ENCODE measurements at regions not wholly inside any gene's neighbourhood (a gene's known extent, or its start where the extent isn't known, plus 50 kb on each side); places are given as distances from the start of the nearest gene placed in this dataset.

DNA sequence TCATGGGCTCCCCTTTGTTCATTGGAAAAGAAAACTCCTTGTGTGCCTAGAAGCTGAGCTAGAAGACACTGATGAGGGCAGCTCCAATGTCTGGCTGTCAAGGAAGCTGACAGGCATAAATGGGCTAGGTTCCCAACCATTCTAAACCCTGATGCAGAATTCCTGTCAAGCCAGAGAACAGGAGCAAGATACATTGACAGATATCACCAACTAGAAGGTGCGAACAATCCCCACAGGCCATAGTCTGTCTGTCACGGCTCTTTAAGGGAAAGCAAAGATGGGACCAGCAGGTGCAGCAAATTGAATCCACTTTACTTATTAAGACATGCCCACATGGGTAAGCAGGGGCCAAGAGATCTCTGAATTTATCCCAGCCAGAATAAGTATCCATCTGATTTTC lies 617.9 kb upstream of the POT1 start:
- DNase-seq: no peak

DNA sequence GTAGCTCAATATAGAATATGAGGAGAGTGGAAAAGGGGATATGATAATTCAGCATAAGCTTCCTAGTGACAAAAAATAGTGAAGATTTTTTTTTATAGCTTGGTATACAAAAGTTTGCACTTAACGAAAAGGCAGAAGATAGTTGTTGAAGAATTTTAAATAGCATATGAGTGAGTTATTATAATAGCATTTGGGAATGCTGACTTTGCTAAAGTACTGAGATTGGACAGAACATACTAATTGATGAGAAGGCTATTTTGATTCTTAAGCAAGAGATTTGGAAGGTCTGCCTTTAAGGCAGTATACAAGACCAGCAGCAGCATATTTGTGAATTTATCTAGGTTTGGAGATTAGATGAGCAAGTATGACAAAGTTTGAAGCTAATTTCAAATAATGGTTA lies 600.9 kb upstream of the POT1 start:
- no peak for DNase-seq

DNA sequence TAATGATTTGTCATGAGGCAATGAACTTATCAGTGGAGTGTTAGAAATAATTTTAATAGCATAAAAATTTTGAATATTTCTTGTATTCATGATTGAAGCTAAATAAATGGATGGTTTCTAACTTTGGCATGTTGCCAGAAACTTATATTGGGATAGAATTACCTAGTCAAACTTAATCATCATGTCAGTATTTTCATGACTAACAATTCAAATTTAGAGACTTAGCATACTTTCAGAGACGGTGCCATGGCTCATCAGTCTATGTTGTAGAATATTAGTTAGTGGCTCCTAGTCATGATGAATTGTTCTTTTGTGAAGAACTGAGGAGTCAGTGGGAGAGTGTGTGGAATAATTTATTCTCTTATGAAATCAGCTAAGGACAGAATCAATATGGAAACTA lies 599.6 kb upstream of the POT1 start:
- no peak for DNase-seq

DNA sequence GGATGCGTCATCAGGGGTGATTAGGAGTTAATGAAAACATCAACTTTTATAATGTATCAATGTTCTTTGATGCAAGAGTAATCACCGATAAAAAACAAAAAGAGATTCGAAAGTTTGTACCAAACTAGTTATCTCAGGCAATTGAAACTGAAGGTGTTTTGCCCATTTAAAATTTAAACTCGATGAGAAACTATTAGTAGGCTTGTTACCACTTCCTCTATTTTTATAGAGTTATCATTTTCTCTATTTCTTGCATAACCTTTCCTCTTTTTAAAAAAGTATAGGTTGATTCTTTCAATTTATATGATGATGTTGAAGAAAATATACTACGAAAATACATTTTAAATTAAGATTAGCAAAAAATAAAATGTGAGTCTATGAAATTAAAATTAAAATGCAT lies 597.3 kb upstream of the POT1 start:
- DNase-seq: no peak

DNA sequence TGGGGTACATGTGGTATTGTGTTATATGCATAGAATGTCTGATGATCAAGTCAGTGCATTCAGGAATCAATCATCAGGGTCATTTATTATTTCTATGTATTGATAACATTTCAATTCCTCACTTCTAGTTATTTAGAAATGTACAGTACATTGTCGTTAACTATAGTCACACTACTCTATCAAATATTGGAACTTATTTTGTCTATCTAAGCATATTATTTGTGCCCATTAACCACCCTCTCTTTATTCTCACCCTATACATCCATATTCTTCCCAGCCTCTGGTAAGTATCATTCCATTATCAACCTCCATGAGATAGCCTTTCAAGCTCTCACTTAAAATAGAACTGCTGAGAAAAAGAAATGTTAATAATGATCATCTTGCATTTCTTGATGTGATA lies 596.5 kb upstream of the POT1 start:
- no peak for DNase-seq

DNA sequence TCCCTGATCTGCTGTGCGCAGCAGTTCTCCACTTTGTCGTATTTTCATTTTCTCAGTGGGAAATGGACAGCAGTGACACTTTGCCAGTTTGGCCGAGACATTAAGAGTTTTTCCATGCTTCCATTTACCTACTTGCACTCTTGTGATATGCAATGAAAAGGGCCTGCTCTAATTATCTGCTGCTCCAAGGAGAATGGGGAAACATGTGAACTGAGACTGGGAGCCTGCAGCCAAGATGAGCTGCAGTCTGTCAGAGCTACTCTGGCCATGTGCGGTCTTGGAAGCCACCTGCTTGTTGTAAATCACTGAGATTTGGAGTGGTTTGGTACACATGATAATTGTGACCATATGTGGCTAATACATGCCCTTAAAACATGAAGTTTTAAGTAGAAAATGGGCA lies 586.6 kb upstream of the POT1 start:
- peak; percentile 87 for DNase-seq

DNA sequence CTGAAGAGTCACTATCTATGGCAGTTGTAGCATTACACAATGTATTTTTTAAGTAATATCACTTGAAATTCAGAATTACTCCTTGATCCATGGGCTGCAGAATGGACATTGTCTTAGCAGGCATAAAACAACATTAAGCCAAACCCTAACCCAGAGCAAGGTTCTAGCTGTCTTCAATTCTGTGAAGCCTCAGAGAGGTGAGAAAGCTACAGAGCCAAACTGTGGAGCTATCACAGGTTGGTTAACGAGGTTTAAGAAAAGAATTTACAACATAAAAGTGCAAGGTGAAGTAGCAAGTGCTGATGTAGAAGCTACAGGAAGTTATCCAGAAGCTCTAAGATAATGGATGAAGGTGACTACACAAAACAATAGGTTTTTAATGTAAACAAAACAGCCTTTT lies 582.7 kb upstream of the POT1 start:
- no peak for DNase-seq

DNA sequence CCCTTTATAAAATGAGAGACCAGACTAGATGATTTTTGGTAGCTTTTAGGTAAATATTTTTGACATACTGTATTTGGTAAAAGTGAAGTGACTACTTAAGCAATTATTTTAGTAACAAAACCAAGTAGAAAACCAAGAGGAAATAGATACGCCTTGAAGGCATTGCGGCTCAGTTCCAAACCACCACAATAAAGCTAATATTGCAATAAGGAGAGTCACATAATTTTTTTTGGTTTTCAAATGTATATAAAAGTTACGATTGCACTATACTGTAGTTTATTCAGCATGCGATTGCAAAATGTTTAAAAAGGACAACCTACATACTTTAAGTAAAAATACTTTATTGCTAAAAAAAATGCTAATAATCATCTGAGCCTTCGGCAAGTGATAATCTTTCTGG lies 581.7 kb upstream of the POT1 start:
- DNase-seq: no peak

DNA sequence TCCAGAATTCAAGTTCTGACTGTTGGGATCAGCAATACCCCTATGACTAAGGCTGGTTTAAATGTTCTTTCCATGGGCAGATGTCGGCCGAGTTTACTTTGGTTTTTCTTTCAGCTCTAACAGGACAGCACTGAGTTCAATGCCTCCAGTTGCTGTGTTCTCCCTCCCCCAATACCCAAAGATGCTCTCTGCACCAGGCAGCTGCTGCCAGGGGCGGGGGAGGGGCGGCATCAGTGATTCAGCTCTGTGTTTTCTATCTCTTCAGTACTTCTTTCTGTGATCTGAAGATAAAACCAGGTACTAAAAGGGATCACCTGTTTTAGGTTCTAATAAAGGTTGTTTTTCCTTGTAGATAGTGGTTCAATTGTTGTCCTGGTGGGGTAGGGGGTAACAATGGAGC lies 576.7 kb upstream of the POT1 start:
- no peak for DNase-seq

DNA sequence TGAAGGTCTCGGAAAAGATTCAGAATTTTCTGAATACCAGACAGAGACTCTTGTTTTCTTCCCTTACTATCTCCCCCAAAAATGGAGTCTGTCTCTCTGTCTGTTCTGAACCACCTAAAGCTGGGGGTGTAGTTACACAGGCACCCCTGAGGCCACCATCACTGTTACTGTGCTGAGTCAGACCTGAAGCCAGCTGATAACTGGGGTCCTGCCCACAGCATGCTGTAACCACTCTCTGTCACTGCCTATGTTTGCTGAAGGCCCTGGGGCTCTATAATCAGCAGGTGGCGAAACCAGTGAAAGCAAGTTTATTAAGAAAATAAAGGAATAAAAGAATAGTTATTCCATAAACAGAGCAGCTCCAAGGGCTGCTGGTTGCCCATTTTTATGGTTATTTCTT lies 575.2 kb upstream of the POT1 start:
- DNase-seq: no peak

DNA sequence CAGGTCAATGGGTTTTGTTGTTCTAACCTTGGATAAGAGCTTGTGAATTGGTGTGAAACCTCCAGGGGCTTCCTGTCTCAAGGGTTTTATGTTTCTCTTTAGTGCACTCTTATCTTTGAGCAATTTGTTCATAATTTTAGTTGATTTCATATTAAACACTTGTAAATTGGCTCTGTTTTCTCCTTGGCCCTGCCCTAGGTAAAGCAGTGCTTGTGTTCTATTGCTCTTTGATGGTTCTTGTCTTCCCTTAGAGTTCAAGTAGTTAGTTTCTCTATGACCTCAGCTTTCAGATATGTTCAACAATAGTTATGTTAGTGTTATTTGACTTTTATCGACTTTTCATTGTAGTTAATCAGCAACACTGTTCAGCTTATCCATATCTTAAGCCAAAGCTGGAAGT lies 566.4 kb upstream of the POT1 start:
- no peak for DNase-seq

DNA sequence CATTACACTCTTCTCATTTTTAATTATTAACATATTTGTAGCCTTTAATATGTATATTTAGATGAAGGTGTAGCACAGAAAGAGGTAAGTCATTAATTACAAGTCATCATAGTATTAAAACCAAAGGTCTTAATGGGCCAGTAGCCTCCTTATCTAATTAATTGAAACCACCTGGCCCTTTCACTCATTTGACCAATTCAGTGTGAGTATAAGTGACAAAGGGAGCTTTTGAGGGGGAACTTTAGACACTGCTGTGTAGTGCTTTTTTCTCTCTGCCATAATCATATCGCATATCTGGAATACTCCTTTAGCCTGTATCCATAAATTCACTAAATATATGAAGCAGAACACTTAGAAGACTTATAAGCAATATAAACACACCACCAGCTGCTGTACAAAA lies 562.9 kb upstream of the POT1 start:
- no peak for DNase-seq

DNA sequence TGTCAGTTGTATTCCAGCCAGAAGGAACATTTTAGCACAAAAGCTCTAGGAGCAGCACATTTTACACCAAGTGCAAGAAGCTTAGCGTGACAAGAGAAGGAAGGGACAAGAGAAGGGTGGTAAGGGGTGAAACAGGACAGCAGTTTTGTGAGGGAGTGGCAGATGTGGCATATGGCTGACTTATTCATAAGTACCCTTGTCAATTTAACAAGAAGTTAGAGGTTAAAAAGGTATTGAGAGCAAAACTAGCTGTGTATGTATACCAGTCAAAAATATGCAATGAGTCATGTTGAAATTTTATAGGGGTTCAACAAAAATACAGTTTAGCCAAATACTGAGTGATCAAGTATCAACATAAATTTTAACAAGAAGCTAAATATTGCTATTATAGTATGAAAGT lies 561.5 kb upstream of the POT1 start:
- DNase-seq: no peak

DNA sequence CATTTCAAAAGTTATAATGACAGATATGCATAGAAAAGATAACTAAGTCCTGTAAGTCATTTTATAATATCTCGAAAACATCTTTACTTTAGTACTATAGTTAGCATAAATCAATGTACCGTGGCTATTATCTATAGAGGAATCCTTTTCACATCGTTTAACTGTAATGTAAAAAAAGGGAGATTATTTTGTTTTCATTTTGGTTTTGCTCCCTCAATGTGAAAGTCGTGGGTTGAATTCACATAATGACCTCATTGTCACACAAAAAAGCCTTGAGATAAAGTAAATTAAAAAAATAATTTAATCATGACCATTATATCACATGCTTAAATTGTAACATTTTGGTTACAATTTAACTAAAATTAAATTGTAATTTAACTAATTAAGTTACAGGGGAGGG lies 560.5 kb upstream of the POT1 start:
- no peak for DNase-seq

DNA sequence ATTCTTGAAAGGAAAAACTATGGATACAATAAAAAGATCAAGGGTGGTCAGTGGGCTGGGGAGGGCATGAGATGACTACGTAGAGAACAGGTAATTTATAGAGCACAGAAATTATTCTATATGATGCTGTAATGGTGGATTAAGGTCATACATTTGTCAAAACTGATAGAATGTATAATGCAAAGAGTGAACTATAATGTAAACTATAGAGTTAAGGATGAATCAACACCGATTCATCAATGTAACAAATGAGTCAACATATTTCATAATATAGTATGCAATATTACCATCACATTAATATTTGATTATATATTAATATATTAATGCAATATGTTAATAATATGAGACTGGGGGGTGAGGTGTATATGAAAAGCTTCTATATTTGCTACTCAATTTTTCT lies 555.6 kb upstream of the POT1 start:
- no peak for DNase-seq

DNA sequence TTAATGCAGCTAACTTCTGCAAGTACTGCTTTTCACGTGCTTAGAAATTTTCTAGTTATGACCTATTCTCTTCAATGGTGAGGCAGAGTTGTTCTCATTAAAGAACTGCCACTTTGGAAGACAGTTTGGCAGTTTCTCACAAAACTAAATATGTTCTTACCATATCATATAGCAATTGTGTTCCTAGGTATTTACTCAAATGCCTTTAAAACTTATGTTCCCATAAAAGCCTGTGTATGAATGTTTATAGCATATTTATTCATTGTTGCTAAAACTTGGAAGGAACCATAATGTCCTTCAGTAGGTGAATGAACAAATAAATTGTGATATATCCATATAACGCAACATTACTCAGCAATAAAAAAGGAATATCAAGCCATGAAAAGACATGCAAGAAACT lies 555.1 kb upstream of the POT1 start:
- DNase-seq: no peak

DNA sequence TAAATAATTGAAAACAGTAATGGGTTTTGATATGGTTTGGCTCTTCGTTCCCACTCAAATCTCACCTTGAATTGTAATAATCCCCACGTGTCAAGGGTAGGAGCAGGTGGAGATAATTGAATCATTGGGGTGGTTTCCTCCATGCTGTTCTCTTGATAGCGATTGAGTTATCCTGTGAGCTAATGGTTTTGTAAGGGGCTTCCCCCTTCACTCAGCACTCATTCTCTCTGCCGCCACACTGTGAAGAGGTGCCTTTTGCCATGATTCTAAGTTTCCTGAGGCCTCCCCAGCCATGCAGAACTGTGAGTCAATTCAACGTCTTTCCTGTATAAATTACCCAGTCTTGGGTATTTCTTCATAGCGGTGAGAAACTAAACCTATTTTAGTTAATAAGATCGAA lies 551.7 kb upstream of the POT1 start:
- no peak for DNase-seq

DNA sequence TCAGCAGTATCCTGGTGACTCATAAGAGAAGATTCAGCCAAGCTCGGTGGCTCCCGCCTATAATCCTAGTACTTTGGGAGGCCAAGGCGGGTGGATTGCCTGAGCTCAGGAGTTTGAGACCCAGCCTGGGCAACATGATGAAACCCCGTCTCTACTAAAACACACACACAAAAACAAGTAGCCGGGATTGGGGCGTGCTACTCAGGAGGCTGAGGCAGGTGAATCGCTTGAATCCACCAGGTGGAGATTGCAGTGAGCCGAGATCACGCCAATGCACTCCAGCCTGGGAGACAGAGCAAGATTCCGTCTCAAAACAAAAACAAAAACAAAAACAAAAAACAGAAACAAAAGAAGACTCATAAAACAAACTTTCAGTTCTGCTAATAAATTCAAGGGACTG lies 551.1 kb upstream of the POT1 start:
- no peak for DNase-seq

DNA sequence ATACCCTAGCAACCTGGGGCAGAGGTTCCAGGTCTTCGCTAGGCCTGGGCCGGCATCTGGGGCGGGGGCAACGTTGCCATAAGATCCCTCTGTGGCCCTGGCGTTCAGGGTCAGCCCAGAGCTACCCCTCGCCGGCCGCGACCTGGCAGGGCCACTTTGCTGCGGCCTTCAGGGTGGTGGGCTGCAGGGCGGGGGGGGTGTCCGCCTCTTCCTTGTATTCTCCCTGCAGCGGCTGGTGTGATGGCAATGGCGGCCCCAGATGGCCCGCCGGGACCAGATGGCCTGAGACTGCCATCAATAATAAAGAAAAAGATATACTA lies 539.2 kb upstream of the POT1 start:
- no peak for DNase-seq

DNA sequence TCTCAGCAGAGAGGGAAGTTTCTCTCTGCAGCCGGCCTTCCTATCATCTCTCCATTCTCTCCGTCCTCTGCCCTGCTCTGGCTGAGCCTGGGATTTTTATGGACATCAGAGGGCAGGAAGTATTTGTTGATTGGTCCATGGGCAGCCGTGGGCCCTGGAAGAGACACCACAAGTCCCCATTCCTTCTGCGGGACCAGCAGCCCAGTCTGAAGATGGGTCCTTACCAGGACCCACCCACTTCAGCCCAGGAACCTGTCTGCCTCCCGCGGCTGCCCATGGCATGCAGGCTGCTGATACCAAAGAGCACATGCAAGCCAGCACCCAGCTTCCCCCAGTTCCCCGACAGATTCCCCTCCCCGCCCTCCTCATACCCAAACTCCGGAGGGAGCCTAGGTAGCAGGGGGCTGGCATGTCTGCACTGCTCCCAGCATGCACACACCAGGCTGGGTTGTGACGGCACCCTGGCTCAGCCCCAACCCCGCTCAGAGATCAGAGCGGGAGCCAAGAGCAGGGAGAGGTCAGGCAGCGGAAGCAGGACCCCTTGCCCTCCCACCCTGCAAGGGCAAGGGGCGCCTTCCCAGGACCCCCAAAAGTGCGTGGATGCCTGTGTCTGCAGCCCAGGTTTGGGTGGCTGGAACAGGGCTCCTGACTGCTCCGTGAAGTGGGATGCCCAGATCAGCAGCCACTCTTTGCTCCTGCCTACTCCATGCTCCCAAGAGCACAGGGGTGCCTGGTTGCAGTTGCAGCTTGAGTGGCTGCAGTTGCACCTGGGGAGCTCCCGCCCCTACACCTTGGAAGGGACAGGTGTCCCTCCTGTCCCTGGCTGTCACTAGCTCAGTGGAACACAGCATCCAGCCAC lies 538.6 kb upstream of the POT1 start:
- DNase-seq: no peak

DNA sequence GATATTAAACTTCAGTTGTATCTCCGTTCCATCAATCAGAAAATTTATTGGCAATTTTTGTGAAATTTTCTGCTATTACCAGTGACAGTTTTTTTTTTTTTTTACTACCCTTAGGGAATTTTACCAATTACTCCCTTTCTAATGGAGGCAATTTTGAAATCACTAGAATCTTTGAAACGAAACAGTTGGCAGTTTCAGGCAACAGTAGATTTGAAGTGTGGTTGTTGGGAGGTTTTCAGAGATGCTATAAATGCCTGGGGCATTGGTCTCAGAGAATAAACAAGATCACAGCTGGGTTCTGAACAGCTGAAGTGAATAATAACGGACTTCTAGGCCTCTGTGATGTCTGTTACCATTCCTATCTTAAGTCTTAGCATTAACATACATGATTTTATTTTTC lies 535.9 kb upstream of the POT1 start:
- DNase-seq: no peak

DNA sequence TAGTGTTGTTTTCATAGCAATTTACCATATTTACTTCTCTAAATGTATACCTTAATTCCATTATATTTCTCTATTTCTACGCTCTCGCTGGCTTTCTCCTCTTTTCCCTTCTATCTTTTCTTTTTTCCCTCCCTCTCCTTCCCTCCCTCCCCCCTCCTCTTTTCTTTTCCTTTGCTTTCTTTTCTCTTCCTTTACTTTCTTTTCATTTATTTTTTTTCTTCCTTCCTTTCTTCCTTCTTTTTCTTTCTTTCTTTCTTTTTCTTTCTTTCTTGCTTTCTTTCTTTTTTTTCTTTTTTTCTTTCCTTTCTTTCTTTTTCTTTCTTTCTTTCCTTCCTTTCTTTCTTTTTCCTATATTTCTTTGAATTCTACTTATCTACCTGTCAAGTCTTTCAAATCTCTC lies 533.0 kb upstream of the POT1 start:
- DNase-seq: no peak

DNA sequence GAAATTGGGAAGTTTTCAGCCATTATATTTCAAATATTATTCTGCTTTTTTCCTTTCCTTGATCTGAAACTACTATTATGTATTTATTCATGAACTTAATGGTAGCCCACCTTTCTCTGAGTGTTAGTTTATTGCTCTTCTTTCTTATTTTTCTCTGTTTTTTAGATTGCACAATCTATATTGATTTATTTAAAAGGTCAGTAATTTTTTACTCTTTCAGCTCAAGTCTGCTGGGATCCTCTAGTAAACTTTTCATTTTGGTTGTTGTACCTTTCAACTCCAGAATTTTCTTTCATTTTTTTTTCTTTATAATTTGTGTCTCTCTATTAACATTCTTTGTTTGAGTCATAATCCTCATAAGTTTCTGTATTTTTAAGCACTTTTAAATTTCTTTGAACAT lies 529.4 kb upstream of the POT1 start:
- DNase-seq: no peak

DNA sequence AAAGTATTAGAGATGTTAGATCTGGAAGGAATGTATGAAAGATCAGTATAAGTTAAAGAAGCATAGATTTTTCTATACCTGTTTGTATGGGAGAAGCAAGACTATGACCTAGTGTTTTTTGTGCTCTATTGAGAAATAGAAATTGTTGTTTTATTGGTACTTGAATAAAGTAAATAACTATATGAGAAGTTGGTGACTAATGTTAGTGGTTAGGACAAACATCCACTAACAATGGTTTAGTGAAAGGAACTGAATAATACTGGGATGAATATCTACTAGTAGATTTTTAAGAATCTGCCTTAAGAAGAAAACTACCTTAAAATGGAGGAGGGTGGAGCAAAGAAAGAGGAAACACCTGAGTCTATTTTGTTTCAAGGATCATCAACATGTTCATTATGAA lies 521.1 kb upstream of the POT1 start:
- no peak for DNase-seq

DNA sequence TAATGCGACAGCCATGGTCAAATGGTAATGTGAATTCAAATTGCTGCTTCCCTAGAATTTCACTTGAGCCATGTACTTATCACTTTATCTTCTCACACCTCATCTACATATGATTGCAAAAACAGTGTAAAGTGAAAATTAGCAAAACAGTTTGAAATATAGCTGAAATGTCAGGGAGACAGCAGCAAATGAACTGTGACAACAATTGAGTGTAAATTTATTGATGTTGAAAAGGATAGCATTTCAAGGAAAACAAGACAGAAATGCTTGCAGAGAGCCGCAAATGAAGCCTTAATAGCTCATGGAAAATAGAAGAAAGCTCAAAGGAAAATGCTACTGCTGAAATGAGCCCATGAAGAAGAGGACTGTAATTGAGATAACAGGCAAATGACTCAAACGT lies 516.2 kb upstream of the POT1 start:
- DNase-seq: no peak

DNA sequence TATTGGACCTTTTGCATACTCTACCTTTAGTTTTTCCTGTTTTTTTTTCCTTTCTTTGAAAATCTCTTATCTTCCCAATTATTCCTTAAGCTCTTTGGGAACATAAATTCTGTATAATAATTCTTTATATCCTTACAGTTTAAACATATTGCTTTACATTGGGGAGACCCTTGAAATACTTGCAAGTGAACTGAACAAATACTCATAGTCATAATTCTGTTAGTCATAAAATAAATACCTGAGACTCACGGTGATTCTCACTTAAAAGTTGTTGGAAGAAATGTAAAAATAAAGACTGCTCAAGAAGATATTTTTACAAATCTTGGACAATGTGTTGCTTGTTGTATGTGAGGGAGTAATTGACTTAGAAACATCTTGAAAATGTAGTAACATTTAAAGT lies 515.2 kb upstream of the POT1 start:
- no peak for DNase-seq

Data from NCI-H1105 treated with DMSO at 0.1 percent for 48 hours (cell line).